A204.1 (cell line): ENCODE measurements at regions not wholly inside any gene's neighbourhood (a gene's known extent, or its start where the extent isn't known, plus 50 kb on each side); places are given as distances from the start of the nearest gene placed in this dataset.

Experiments
- FAIRE-seq: peaks from 2 replicates; lab custom pipeline; 2012; peaks lifted over from hg19 to GRCh38; lab: Jason Lieb, UNC

- no peak for FAIRE-seq
These were observed 555.6 kb downstream of the PPARGC1A start for GRCh38 chr4:23333946-23334878.

GRCh38 chr4:23333556-23333945 lies 556.3 kb downstream of the PPARGC1A start:
- no peak for FAIRE-seq

GRCh38 chr4:23332313-23332712 lies 557.5 kb downstream of the PPARGC1A start:
- no peak for FAIRE-seq

- no peak for FAIRE-seq
These were observed 562.7 kb downstream of the PPARGC1A start for GRCh38 chr4:23327120-23327519.

GRCh38 chr4:23324021-23324690 lies 565.7 kb downstream of the PPARGC1A start:
- no peak for FAIRE-seq

- no peak for FAIRE-seq
These were observed 566.4 kb downstream of the PPARGC1A start for GRCh38 chr4:23323436-23323835.

GRCh38 chr4:23322732-23323131 lies 567.1 kb downstream of the PPARGC1A start:
- no peak for FAIRE-seq

- no peak for FAIRE-seq
These were observed 568.8 kb downstream of the PPARGC1A start for GRCh38 chr4:23320931-23321587.

- FAIRE-seq: no peak
These were observed 577.2 kb downstream of the PPARGC1A start for GRCh38 chr4:23312686-23313085.

- no peak for FAIRE-seq
These were observed 577.9 kb downstream of the PPARGC1A start for GRCh38 chr4:23311983-23312382.

- FAIRE-seq: no peak
These were observed 584.8 kb downstream of the PPARGC1A start for GRCh38 chr4:23305026-23305425.

GRCh38 chr4:23298371-23298770 lies 591.5 kb downstream of the PPARGC1A start:
- no peak for FAIRE-seq

- FAIRE-seq: no peak
These were observed 592.5 kb downstream of the PPARGC1A start for GRCh38 chr4:23297327-23297726.

GRCh38 chr4:23291139-23291538 lies 598.4 kb downstream of the GBA3 start:
- FAIRE-seq: no peak

GRCh38 chr4:23290656-23291055 lies 597.9 kb downstream of the GBA3 start:
- FAIRE-seq: no peak

GRCh38 chr4:23279377-23279986 lies 586.7 kb downstream of the GBA3 start:
- FAIRE-seq: no peak

- no peak for FAIRE-seq
These were observed 586.1 kb downstream of the GBA3 start for GRCh38 chr4:23278845-23279244.

- FAIRE-seq: no peak
These were observed 583.3 kb downstream of the GBA3 start for GRCh38 chr4:23276076-23276475.

- FAIRE-seq: no peak
These were observed 576.8 kb downstream of the GBA3 start for GRCh38 chr4:23269566-23269965.

- no peak for FAIRE-seq
These were observed 575.5 kb downstream of the GBA3 start for GRCh38 chr4:23268072-23268771.

GRCh38 chr4:23266401-23266800 lies 573.7 kb downstream of the GBA3 start:
- FAIRE-seq: no peak

GRCh38 chr4:23260511-23260910 lies 567.8 kb downstream of the GBA3 start:
- FAIRE-seq: no peak
